ENCODE measurements at regions not wholly inside any gene's neighbourhood (a gene's known extent, or its start where the extent isn't known, plus 50 kb on each side); places are given as distances from the start of the nearest gene placed in this dataset.

- no peak for TF ChIP-seq CTCF (conservative IDR thresholded peaks at IDR 0.05; ENCODE audit: low read depth, low read length)
- no peak for TF ChIP-seq EZH2 (IDR thresholded peaks at IDR 0.05; ENCODE audit: low read length, unreplicated experiment)
These were observed 250.8 kb downstream of the ENC1 start for GRCh38 chr5:74389531-74390305.
